NCI-H2107 treated with DMSO at 0.1 percent for 48 hours (cell line): ENCODE measurements at regions not wholly inside any gene's neighbourhood (a gene's known extent, or its start where the extent isn't known, plus 50 kb on each side); places are given as distances from the start of the nearest gene placed in this dataset.

Experiments used
- DNase-seq: peaks from one replicate; lab custom pipeline; 2025; ENCODE audit not compliant: unreplicated experiment; lab: John Stamatoyannopoulos, UW

GRCh38 chrX:99719140-99719539 lies 690.9 kb downstream of the PCDH19 start:
- no peak for DNase-seq

GRCh38 chrX:99717716-99718115 lies 692.4 kb downstream of the PCDH19 start:
- no peak for DNase-seq

- DNase-seq = no peak
Observed at GRCh38 chrX:99705701-99706100, 704.4 kb downstream of the PCDH19 start.

GRCh38 chrX:99703473-99703872 lies 706.6 kb downstream of the PCDH19 start:
- DNase-seq = no peak

DNA sequence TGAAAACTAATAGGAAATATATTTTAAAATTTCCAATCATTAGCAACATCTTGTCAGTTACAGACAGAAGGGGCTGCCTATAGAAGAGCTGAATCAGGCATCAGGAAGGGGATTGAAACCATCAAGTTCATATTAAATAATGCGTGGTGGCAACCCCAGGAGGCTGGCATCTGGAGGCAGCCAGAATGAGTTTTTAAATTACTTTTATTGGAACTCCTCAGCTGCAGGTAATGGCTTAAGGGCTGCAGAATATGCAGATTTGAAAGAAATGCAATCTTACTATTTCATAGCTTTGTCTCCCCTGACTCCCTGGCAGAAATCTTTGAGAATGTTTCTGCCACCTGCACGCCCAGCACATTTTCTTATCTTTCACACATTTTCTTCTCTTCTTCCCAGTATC lies 711.6 kb downstream of the PCDH19 start:
- no peak for DNase-seq

DNA sequence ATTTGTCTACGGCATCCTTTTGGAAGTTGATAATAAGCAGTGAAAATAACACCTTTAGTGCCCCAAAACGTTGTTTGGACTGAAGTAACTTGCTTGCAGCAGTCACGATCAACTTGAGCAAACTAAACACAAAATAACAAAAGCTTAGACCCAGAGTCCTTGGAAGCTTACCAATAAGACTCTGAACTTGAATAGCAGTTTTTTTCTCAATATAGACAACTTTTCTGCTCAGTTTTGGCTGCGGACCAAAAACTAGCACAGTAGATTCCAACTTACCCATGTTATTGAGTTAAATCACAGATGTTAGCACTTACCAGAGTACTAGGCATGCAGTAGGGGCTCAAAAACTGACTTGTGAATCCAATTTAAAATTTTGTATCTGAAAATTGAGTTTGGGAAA lies 746.9 kb downstream of the PCDH19 start:
- no peak for DNase-seq

GRCh38 chrX:99654188-99654587 lies 755.9 kb downstream of the PCDH19 start:
- no peak for DNase-seq

DNA sequence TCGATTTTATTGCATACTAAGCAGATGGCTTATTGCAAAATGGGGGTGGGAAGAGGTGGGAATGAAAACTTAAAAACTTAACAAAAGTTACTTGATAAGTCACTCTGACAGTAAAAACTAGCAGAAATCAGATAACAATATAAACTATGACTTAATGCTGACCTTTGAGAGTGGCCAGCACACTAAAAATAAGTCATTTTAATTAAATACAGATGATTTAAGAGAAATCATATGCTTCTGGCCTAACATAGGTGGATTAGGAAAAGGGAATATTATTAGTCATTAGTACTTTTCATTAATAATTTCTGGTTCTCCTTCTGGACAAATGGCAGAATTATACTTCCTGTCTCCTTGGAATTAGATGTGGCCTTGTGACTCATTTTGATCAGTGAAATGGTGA lies 756.7 kb downstream of the PCDH19 start:
- no peak for DNase-seq

- DNase-seq = no peak
Observed at GRCh38 chrX:99613041-99613440, 797.0 kb downstream of the PCDH19 start.

- DNase-seq = no peak
Observed at GRCh38 chrX:99603091-99603814, 806.8 kb downstream of the PCDH19 start.

DNA sequence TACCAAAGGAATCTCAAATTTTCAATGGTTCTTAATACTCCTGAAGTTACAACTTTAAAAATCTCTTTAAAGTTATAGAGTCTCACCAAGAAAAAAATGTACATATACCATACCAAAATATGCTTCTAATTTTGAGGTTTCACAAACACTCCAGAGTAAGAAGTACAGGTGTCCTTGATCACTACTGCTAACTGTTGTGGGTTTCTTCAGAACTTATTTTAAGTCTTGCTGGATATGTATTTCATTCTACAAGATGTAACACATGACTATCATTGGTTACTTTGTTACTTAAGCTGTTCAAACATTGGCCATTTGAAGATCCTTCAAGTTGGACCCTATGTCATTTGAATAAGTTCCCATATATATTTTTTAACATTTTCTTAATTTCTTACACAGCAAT lies 808.0 kb downstream of the PCDH19 start:
- DNase-seq = no peak

GRCh38 chrX:99588936-99589335 lies 821.1 kb downstream of the PCDH19 start:
- DNase-seq = no peak

DNA sequence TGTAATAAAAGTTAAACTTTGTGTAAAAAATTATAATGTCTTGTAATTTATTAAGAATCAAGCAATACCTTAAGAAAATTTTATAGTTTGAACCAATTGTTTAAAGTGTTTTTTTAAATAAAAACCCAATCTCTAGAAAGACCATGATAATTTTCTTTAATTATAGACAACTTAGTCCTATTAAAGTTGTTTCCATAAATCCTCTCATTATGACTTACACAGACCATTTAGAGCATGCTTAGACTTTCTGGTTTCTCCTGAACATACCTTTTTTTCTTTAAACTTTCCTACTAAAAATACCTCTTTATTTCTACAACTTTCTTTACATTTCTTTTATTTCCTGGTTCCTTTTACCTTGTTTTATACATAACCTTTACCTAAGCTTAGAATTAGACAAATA lies 837.4 kb downstream of the PCDH19 start:
- DNase-seq = no peak

GRCh38 chrX:99549381-99549780 lies 860.7 kb downstream of the PCDH19 start:
- no peak for DNase-seq

- DNase-seq = no peak
Observed at GRCh38 chrX:99522450-99522849, 887.6 kb downstream of the PCDH19 start.

DNA sequence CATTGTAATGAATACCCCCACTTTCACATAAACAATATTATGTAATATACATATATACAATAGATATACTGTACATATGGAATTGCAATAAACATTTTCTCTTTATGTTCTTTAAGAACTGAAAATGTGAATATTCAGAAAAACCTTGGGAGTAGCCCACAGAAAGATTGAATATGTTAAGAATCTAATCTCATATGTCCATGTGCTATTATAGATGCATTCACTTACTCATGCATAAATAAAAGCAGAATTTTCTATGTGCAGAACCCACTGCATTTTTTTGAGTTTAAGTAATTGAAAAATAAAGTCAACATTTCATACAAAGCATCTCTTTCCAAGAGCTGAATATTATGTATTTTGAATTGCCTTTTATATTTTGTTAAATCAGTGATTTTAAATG lies 902.3 kb downstream of the PCDH19 start:
- DNase-seq = no peak

- DNase-seq = no peak
Observed at GRCh38 chrX:99495453-99495852, 914.6 kb downstream of the PCDH19 start.

GRCh38 chrX:99494668-99495067 lies 915.4 kb downstream of the PCDH19 start:
- no peak for DNase-seq

DNA sequence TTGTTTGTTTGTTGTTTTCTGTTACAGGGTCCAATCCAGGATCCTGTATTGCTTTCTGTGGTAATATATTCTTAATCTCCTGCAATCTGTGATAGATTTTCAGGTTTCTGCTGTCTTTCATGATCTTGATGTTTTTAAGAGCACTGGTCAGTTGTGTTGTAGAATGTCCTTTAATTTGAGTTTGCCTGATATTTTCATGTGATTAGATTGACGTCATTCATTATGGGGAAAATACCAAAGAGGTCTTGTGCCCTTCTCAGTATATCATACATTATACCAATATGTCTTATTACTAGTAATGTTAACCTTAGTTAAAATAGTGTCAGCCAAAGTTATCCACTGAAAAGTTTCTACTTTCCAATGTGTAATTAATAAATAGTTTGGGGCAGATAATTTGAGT lies 929.3 kb downstream of the PCDH19 start:
- DNase-seq = no peak

GRCh38 chrX:99469439-99469838 lies 940.6 kb downstream of the PCDH19 start:
- DNase-seq = no peak

DNA sequence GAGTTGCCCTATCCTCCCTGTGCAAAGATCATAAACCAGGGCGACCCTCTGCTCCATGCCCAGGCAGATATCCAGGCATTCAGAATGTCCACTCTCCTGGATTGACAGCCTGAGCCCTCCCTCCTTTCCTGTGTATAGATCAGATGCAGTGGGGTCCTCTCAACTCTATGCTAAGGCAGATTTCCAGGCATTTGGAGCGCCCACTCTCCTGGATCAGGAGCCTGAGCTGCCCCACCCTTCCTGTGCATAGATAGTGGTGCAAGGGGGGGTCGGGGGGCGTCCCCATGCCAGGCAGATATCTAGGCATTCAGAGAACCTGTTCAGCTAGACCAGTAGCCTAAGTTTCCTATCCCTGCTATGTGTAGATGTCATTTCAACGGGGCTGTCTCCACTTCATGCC lies 941.1 kb downstream of the PCDH19 start:
- no peak for DNase-seq

DNA sequence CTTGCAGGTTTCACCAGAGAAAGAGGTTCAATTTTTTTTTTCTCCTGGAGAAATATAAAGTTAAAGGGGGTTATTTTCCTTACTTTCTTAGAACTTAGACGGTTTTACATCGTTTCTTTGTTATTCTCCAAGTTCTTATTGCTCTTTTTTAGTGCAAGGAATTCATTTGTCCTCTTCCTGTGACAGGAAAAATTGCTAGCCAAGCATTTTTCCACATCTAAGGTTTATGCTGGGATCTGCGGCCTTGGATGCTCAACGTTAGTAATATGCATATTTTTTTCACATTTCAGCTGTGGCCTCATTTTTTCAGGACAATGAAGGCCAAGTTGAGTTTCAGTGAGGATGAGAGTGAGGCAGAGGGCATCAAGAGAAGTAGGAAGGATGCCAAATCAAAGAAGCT lies 948.9 kb downstream of the PCDH19 start:
- no peak for DNase-seq

DNA sequence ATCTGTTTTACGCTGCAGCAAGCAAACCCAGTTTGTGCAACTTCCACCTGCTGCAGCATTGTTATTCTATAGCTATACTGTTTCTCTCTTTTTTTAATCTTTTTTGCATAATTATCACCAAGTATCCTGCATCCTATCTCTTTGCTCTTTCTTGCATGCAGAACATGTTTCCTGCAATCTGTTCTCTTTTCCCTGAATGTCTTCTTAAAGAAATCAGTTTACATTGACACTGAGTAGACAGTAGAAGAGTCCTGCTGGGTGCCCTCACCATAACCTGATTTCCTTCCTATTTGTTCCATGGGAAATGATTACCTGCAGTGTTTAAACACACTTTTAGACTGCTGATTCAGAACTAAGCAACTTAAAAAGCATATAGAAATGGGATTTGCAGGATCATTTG lies 964.7 kb downstream of the PCDH19 start:
- DNase-seq = no peak
